SU-DHL-6 (cell line): ENCODE measurements at regions not wholly inside any gene's neighbourhood (a gene's known extent, or its start where the extent isn't known, plus 50 kb on each side); places are given as distances from the start of the nearest gene placed in this dataset.
"Not testable (repeated sequence)": the region's sequence is repeated elsewhere in the genome, so short reads cannot be mapped to it uniquely, and the experiment has no call there.

ENCODE experiments used
- CTCF ChIP-seq: fragments of 200-600 bp; sonication (generic); IDR thresholded peaks from one replicate; pipeline ENCODE4 v1.5.1; 2017; ENCODE audit warnings: antibody characterized with exemption, mild to moderate bottlenecking, low read length, moderate library complexity; ENCODE audit not compliant: insufficient read depth, poor library complexity, severe bottlenecking
- EZH2phosphoT487 ChIP-seq: fragments of 200-600 bp; sonication (generic), shearing (Covaris generic); conservative IDR thresholded peaks from 2 replicates; pipeline ENCODE4 v1.6.1; 2018; ENCODE audit warnings: mild to moderate bottlenecking, antibody characterized with exemption, low read length, moderate library complexity, mixed read lengths

DNA sequence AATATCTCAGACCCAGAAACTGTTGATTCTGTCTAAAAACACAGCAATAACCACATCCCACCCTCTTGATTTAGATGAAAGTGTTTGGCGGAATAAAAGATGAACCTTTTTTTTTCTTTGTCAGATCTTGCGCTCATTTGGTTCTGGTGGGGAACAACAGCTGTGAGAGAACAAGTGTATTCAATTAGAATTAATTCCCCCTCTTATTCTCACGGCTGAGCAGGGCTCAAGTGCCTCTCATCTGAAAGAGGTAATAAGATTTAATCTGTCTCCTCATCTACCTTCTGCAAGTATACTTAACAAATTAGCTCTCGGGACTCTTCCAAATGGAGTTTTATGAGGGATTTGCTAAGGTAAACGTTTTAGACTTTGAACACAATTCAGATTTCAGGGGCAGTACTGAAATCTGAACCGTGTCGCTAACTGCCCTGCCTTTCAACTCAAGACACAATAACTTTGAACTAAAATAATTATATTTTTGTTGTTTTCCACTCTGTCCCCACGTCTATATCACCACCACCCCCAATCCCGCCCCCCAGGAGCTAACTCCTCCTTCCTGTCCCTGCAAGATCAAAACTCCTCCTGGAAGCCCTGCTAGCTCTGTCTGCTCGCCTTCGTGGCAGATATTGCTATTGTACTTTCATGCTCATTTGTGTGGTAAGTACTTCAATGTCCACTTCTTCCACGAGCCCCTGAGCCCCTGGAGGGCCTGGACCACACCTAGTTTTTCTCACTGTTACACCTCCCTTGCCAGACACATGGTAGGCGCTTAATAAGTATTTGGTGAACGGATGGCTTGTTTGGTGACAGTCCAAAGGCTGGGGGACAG, 54.2 kb upstream of the ROPN1B start:
- not testable (repeated sequence) for TF ChIP-seq CTCF, EZH2phosphoT487
